Neural progenitor cell (in vitro differentiated cells): ENCODE measurements at regions not wholly inside any gene's neighbourhood (a gene's known extent, or its start where the extent isn't known, plus 50 kb on each side); places are given as distances from the start of the nearest gene placed in this dataset.

Experiments
- CTCF ChIP-seq: fragments of 200-600 bp; sonication (generic); IDR thresholded peaks from 2 replicates; pipeline ENCODE4 v1.5.1; 2017; ENCODE audit warnings: antibody characterized with exemption, mild to moderate bottlenecking
- EZH2 ChIP-seq: fragments of 200-600 bp; sonication (generic); IDR thresholded peaks from 2 replicates; pipeline ENCODE4 v1.6.1; 2017; ENCODE audit warnings: antibody characterized with exemption, mild to moderate bottlenecking, moderate library complexity

GRCh38 chr1:208446271-208446691 is 202.1 kb upstream of the PLXNA2 start:
- TF ChIP-seq CTCF (no peak), EZH2 (no peak)
